ENCODE measurements at regions not wholly inside any gene's neighbourhood (a gene's known extent, or its start where the extent isn't known, plus 50 kb on each side); places are given as distances from the start of the nearest gene placed in this dataset.

DNA sequence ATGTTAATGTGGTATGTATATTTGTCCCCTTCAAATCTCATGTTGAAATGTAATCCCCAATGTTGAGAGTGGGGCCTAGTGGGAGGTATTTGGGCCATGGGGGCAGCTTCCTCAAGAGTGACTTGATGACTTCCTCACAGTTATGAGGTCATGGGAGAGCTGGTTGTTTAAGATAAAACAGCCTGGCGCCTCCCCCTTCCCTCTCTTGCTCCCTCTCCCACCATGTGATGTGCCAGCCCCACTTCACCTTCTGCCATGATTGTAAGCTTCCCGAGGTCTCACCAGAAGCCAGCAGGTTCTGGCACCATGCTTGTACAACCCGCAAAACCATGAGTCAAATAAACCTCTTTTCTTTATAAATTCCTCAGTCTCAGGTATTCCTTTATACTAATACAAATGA is 258.3 kb upstream of the POU3F3 start:
- H3K27ac ChIP-seq (ENCODE audit: low read depth, low read length) = no peak overlapping the region
- no peaks in the 10 kb centered on the region for H3K27me3 ChIP-seq (ENCODE audit: control insufficient read depth, insufficient read depth, low read length)
- H3K9me3 ChIP-seq (ENCODE audit: control insufficient read depth, insufficient read depth, low read length) = peaks cover 17% of the 10 kb centered on the region
- no peaks in the 10 kb centered on the region for H3K4me1 ChIP-seq (ENCODE audit: control insufficient read depth, insufficient read depth, low read length)
- H3K4me3 ChIP-seq (ENCODE audit: low read depth, low read length) = no peak overlapping the region
- H3K9ac ChIP-seq (ENCODE audit: low read depth, low read length) = no peak overlapping the region
- H3K36me3 ChIP-seq (ENCODE audit: control insufficient read depth, insufficient read depth, low read length) = no peaks in the 10 kb centered on the region

DNA sequence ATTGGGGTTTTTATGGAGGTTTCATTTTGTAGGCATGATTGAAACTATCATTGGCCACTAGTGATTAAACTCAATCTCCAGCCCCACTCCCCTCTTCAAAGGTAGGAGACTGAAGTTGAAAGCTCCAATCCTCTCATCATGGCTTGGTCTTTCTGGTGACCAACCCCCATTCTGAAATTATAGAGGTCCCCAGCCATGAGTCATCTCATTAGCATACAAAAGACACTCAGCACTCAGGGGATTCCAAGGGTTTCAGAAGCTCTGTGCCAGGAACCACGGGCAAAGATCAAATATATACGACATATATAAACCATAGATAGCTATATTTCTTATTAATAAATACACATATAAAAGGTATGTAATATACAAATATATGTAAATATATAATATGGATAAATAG is 256.0 kb upstream of the POU3F3 start:
- peaks cover 12% of the 10 kb centered on the region for H3K9me3 ChIP-seq (ENCODE audit: control insufficient read depth, insufficient read depth, low read length)
- no peak overlapping the region for H3K4me3 ChIP-seq (ENCODE audit: low read depth, low read length)
- H3K9ac ChIP-seq (ENCODE audit: low read depth, low read length) = no peak overlapping the region
- H3K36me3 ChIP-seq (ENCODE audit: control insufficient read depth, insufficient read depth, low read length) = no peaks in the 10 kb centered on the region
- no peak overlapping the region for H3K27ac ChIP-seq (ENCODE audit: low read depth, low read length)
- no peaks in the 10 kb centered on the region for H3K4me1 ChIP-seq (ENCODE audit: control insufficient read depth, insufficient read depth, low read length)
- no peaks in the 10 kb centered on the region for H3K27me3 ChIP-seq (ENCODE audit: control insufficient read depth, insufficient read depth, low read length)

- Histone ChIP-seq H3K4me1 (ENCODE audit: control insufficient read depth, insufficient read depth, low read length) (no peaks in the 10 kb centered on the region), H3K27ac (ENCODE audit: low read depth, low read length) (no peak overlapping the region), H3K9me3 (ENCODE audit: control insufficient read depth, insufficient read depth, low read length) (peaks cover 12% of the 10 kb centered on the region), H3K4me3 (ENCODE audit: low read depth, low read length) (no peak overlapping the region), H3K27me3 (ENCODE audit: control insufficient read depth, insufficient read depth, low read length) (no peaks in the 10 kb centered on the region), H3K9ac (ENCODE audit: low read depth, low read length) (no peak overlapping the region), H3K36me3 (ENCODE audit: control insufficient read depth, insufficient read depth, low read length) (no peaks in the 10 kb centered on the region)
These were observed 255.3 kb upstream of the POU3F3 start for GRCh38 chr2:104598636-104599035.

GRCh38 chr2:104599787-104600510 is 254.0 kb upstream of the POU3F3 start:
- Histone ChIP-seq H3K9me3 (ENCODE audit: control insufficient read depth, insufficient read depth, low read length) (peaks cover 18% of the 10 kb centered on the region), H3K27me3 (ENCODE audit: control insufficient read depth, insufficient read depth, low read length) (no peaks in the 10 kb centered on the region), H3K4me3 (ENCODE audit: low read depth, low read length) (no peak overlapping the region), H3K4me1 (ENCODE audit: control insufficient read depth, insufficient read depth, low read length) (no peaks in the 10 kb centered on the region), H3K27ac (ENCODE audit: low read depth, low read length) (no peak overlapping the region), H3K9ac (ENCODE audit: low read depth, low read length) (no peak overlapping the region), H3K36me3 (ENCODE audit: control insufficient read depth, insufficient read depth, low read length) (no peaks in the 10 kb centered on the region)

GRCh38 chr2:104606056-104606455 is 247.9 kb upstream of the POU3F3 start:
- no peaks in the 10 kb centered on the region for H3K4me1 ChIP-seq (ENCODE audit: control insufficient read depth, insufficient read depth, low read length)
- H3K27ac ChIP-seq (ENCODE audit: low read depth, low read length) = no peak overlapping the region
- peaks cover 32% of the 10 kb centered on the region for H3K9me3 ChIP-seq (ENCODE audit: control insufficient read depth, insufficient read depth, low read length)
- no peak overlapping the region for H3K9ac ChIP-seq (ENCODE audit: low read depth, low read length)
- no peaks in the 10 kb centered on the region for H3K27me3 ChIP-seq (ENCODE audit: control insufficient read depth, insufficient read depth, low read length)
- H3K4me3 ChIP-seq (ENCODE audit: low read depth, low read length) = no peak overlapping the region
- H3K36me3 ChIP-seq (ENCODE audit: control insufficient read depth, insufficient read depth, low read length) = no peaks in the 10 kb centered on the region

DNA sequence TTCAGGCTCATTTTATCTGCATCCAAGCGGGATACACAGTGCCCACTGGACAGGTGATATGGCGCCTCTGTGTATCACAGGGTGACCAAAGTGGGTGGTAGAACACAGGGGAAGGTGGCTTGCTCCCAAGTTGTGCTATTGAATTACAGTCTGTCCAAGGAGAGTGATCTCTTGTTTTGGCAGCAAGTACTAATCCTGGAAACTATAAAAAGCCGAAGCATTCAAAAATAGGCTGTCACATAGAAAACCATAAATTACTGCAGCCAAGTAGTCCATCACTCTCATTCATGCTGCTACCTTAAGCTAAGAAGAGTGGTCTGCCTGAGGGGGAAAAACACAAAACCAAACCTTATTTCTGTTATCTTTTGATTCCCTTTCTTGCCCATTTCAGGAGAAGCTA is 237.1 kb upstream of the POU3F3 start:
- no peaks in the 10 kb centered on the region for H3K36me3 ChIP-seq (ENCODE audit: control insufficient read depth, insufficient read depth, low read length)
- no peak overlapping the region for H3K27ac ChIP-seq (ENCODE audit: low read depth, low read length)
- H3K9ac ChIP-seq (ENCODE audit: low read depth, low read length) = no peak overlapping the region
- H3K27me3 ChIP-seq (ENCODE audit: control insufficient read depth, insufficient read depth, low read length) = no peaks in the 10 kb centered on the region
- H3K9me3 ChIP-seq (ENCODE audit: control insufficient read depth, insufficient read depth, low read length) = no peaks in the 10 kb centered on the region
- H3K4me3 ChIP-seq (ENCODE audit: low read depth, low read length) = no peak overlapping the region
- H3K4me1 ChIP-seq (ENCODE audit: control insufficient read depth, insufficient read depth, low read length) = no peaks in the 10 kb centered on the region

DNA sequence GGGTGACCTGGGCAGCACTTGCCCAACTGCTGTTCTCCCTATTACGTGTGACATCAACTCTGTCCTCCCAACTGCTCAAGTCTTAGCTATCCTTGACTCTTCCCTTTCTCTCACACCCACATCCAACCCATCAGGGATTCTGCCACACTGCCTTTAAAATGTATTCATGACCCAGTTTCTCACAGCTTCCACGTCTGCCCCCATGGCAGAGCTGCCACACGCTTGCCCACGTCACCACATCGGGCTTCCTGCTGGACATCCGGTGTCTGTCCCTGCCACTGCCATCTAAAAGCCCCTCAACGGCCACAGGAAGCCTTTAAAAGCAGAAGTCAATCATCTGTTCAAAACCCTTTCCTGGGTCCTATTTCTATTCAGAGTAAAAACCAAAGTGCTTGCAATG is 233.1 kb upstream of the POU3F3 start:
- no peak overlapping the region for H3K27ac ChIP-seq (ENCODE audit: low read depth, low read length)
- no peaks in the 10 kb centered on the region for H3K27me3 ChIP-seq (ENCODE audit: control insufficient read depth, insufficient read depth, low read length)
- H3K4me1 ChIP-seq (ENCODE audit: control insufficient read depth, insufficient read depth, low read length) = no peaks in the 10 kb centered on the region
- no peaks in the 10 kb centered on the region for H3K36me3 ChIP-seq (ENCODE audit: control insufficient read depth, insufficient read depth, low read length)
- no peak overlapping the region for H3K9ac ChIP-seq (ENCODE audit: low read depth, low read length)
- no peak overlapping the region for H3K4me3 ChIP-seq (ENCODE audit: low read depth, low read length)
- no peaks in the 10 kb centered on the region for H3K9me3 ChIP-seq (ENCODE audit: control insufficient read depth, insufficient read depth, low read length)

DNA sequence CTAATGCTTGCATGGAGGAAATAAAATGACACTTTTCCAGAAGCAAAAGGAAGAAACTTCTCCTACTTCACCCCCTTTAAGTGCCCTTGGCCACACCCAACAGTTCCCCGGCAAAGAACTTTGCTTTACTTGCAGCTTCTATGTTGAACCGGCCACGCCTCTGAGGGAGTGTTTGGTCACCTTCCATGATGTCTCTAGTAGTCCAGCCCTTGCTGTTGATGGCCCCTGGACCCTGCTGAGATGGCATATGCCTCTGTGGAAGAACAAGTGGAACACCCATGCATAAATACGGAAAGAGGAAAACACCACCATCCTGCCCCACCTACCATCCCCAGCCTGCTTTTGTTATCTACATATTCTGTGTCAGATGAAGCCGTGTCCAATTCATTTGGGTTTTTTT is 218.3 kb upstream of the POU3F3 start:
- Histone ChIP-seq H3K27ac (ENCODE audit: low read depth, low read length) (no peak overlapping the region), H3K36me3 (ENCODE audit: control insufficient read depth, insufficient read depth, low read length) (no peaks in the 10 kb centered on the region), H3K9ac (ENCODE audit: low read depth, low read length) (no peak overlapping the region), H3K27me3 (ENCODE audit: control insufficient read depth, insufficient read depth, low read length) (no peaks in the 10 kb centered on the region), H3K4me1 (ENCODE audit: control insufficient read depth, insufficient read depth, low read length) (no peaks in the 10 kb centered on the region), H3K4me3 (ENCODE audit: low read depth, low read length) (no peak overlapping the region), H3K9me3 (ENCODE audit: control insufficient read depth, insufficient read depth, low read length) (no peaks in the 10 kb centered on the region)

- H3K9me3 ChIP-seq (ENCODE audit: control insufficient read depth, insufficient read depth, low read length) = no peaks in the 10 kb centered on the region
These were observed 215.6 kb upstream of the POU3F3 start for GRCh38 chr2:104638190-104638858.

DNA sequence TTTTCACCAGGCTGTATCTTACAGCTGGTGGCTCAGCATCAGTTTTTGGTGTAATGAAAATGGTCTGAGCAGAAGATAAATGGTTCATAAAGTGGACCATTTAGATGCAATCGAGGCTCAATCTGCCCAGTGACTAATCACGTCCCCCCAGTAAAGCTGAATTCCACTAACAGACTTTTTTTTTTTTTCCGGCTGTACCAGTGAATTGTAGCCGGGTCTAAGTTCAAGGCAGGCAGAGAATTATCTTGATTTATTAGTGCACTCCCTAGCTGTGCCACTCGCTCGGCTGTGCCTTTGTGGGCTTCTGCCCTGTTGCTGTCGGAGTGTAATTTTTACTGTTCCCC is 215.1 kb upstream of the POU3F3 start:
- no peaks in the 10 kb centered on the region for H3K4me1 ChIP-seq (ENCODE audit: control insufficient read depth, insufficient read depth, low read length)
- no peaks in the 10 kb centered on the region for H3K27me3 ChIP-seq (ENCODE audit: control insufficient read depth, insufficient read depth, low read length)
- no peaks in the 10 kb centered on the region for H3K36me3 ChIP-seq (ENCODE audit: control insufficient read depth, insufficient read depth, low read length)
- no peak overlapping the region for H3K4me3 ChIP-seq (ENCODE audit: low read depth, low read length)
- no peaks in the 10 kb centered on the region for H3K9me3 ChIP-seq (ENCODE audit: control insufficient read depth, insufficient read depth, low read length)
- H3K27ac ChIP-seq (ENCODE audit: low read depth, low read length) = no peak overlapping the region
- H3K9ac ChIP-seq (ENCODE audit: low read depth, low read length) = no peak overlapping the region

More at GRCh38 chr2:104638190-104638858, 215.6 kb upstream of the POU3F3 start:
- Histone ChIP-seq H3K27ac (ENCODE audit: low read depth, low read length) (no peak overlapping the region), H3K36me3 (ENCODE audit: control insufficient read depth, insufficient read depth, low read length) (no peaks in the 10 kb centered on the region), H3K9ac (ENCODE audit: low read depth, low read length) (no peak overlapping the region), H3K4me3 (ENCODE audit: low read depth, low read length) (no peak overlapping the region), H3K4me1 (ENCODE audit: control insufficient read depth, insufficient read depth, low read length) (no peaks in the 10 kb centered on the region), H3K27me3 (ENCODE audit: control insufficient read depth, insufficient read depth, low read length) (no peaks in the 10 kb centered on the region)

GRCh38 chr2:104641786-104642185 is 212.1 kb upstream of the POU3F3 start:
- Histone ChIP-seq H3K9me3 (ENCODE audit: control insufficient read depth, insufficient read depth, low read length) (no peaks in the 10 kb centered on the region), H3K27ac (ENCODE audit: low read depth, low read length) (no peak overlapping the region), H3K27me3 (ENCODE audit: control insufficient read depth, insufficient read depth, low read length) (no peaks in the 10 kb centered on the region), H3K4me3 (ENCODE audit: low read depth, low read length) (no peak overlapping the region), H3K36me3 (ENCODE audit: control insufficient read depth, insufficient read depth, low read length) (no peaks in the 10 kb centered on the region), H3K4me1 (ENCODE audit: control insufficient read depth, insufficient read depth, low read length) (no peaks in the 10 kb centered on the region), H3K9ac (ENCODE audit: low read depth, low read length) (no peak overlapping the region)
